Smooth muscle cell (in vitro differentiated cells): ENCODE measurements at regions not wholly inside any gene's neighbourhood (a gene's known extent, or its start where the extent isn't known, plus 50 kb on each side); places are given as distances from the start of the nearest gene placed in this dataset.

ENCODE experiments used
- DNase-seq: peaks from one replicate; lab custom pipeline; 2025; ENCODE audit not compliant: unreplicated experiment; lab: John Stamatoyannopoulos, UW
- H2AFZ ChIP-seq: fragments of 200-600 bp; sonication (generic); 2 replicates; pipeline ENCODE4 v1.6.0; 2016; ENCODE audit warnings: antibody characterized with exemption, low read depth, mild to moderate bottlenecking
- H3F3A ChIP-seq: fragments of 200-600 bp; sonication (generic); 2 replicates; pipeline ENCODE4 v1.6.0; 2017; ENCODE audit warnings: antibody characterized with exemption, low read depth
- H3K27ac ChIP-seq: fragments of 200-600 bp; sonication (generic); 2 replicates; pipeline ENCODE4 v1.5.1; 2016; ENCODE audit warnings: low read depth, mild to moderate bottlenecking
- H3K27me3 ChIP-seq: fragments of 200-600 bp; sonication (generic); 2 replicates; pipeline ENCODE4 v1.6.1; 2016; ENCODE audit warnings: low read depth, mild to moderate bottlenecking
- H3K36me3 ChIP-seq: fragments of 200-600 bp; sonication (generic); 2 replicates; pipeline ENCODE4 v1.5.1; 2016; ENCODE audit warnings: low read depth
- H3K4me1 ChIP-seq: fragments of 200-600 bp; sonication (generic); 2 replicates; pipeline ENCODE4 v1.5.1; 2016; ENCODE audit warnings: low read depth
- H3K4me2 ChIP-seq: fragments of 200-600 bp; sonication (generic); 2 replicates; pipeline ENCODE4 v1.6.0; 2016; ENCODE audit warnings: mild to moderate bottlenecking
- H3K4me3 ChIP-seq: fragments of 200-600 bp; sonication (generic); 2 replicates; pipeline ENCODE4 v1.5.1; 2016; ENCODE audit warnings: mild to moderate bottlenecking
- H3K79me2 ChIP-seq: fragments of 200-600 bp; sonication (generic); 2 replicates; pipeline ENCODE4 v1.6.0; 2016; ENCODE audit warnings: low read depth, mild to moderate bottlenecking
- H3K9ac ChIP-seq: fragments of 200-600 bp; sonication (generic); 2 replicates; pipeline ENCODE4 v1.6.0; 2016; ENCODE audit warnings: low read depth
- H3K9me3 ChIP-seq: fragments of 200-600 bp; sonication (generic); replicated peaks from 2 replicates; pipeline ENCODE4 v1.5.1; 2016; ENCODE audit warnings: low read depth
- H4K20me1 ChIP-seq: fragments of 200-600 bp; sonication (generic); 2 replicates; pipeline ENCODE4 v1.6.0; 2016; ENCODE audit warnings: low read depth
- CTCF ChIP-seq: fragments of 200-600 bp; sonication (generic); IDR thresholded peaks from 2 replicates; pipeline ENCODE4 v1.5.1; 2017; ENCODE audit warnings: borderline replicate concordance, mild to moderate bottlenecking, antibody characterized with exemption; ENCODE audit not compliant: insufficient read depth, poor library complexity, severe bottlenecking
- WGBS: methylation state at CpG from one replicate; pipeline ENCODE4 v1.1.7; 2016; ENCODE audit warnings: low lambda C conversion rate; 5-methylcytosine and 5-hydroxymethylcytosine counted together

GRCh38 chr13:26468265-26468801, 89.2 kb upstream of the WASF3 start:
- Histone ChIP-seq H3K9me3 (no peaks in the 10 kb centered on the region), H3K27ac (no peak overlapping the region), H3K4me1 (no peaks in the 10 kb centered on the region), H4K20me1 (no peaks in the 10 kb centered on the region), H3K36me3 (no peaks in the 10 kb centered on the region), H3K9ac (no peak overlapping the region), H2AFZ (no peak overlapping the region), H3K27me3 (no peaks in the 10 kb centered on the region), H3K4me3 (no peak overlapping the region), H3K79me2 (no peaks in the 10 kb centered on the region), H3K4me2 (no peak overlapping the region), H3F3A (no peaks in the 10 kb centered on the region)
- WGBS: 77% methylated on average over 6 of the region's 6 CpGs
- no peak for DNase-seq
- TF ChIP-seq CTCF: no peak

- no peaks in the 10 kb centered on the region for H3K36me3 ChIP-seq
- no peak for DNase-seq
- no peak overlapping the region for H3K4me3 ChIP-seq
- no peaks in the 10 kb centered on the region for H3K79me2 ChIP-seq
- H3K9ac ChIP-seq: no peak overlapping the region
- H3F3A ChIP-seq: no peaks in the 10 kb centered on the region
- no peaks in the 10 kb centered on the region for H4K20me1 ChIP-seq
- H3K4me1 ChIP-seq: no peaks in the 10 kb centered on the region
- TF ChIP-seq CTCF: no peak
- H2AFZ ChIP-seq: no peak overlapping the region
- H3K27ac ChIP-seq: no peak overlapping the region
- WGBS: 94% methylated on average over 4 of the region's 4 CpGs
- H3K27me3 ChIP-seq: no peaks in the 10 kb centered on the region
- H3K4me2 ChIP-seq: no peak overlapping the region
- H3K9me3 ChIP-seq: no peaks in the 10 kb centered on the region
Measured at GRCh38 chr13:26469602-26470001, 87.9 kb upstream of the WASF3 start.

- Histone ChIP-seq H3K79me2 (no peaks in the 10 kb centered on the region), H3K9ac (no peak overlapping the region), H3K4me3 (no peak overlapping the region), H3K4me1 (peaks cover 17% of the 10 kb centered on the region), H3K27ac (no peak overlapping the region), H4K20me1 (no peaks in the 10 kb centered on the region), H3K9me3 (no peaks in the 10 kb centered on the region), H3K36me3 (no peaks in the 10 kb centered on the region), H3F3A (peaks cover 4% of the 10 kb centered on the region), H2AFZ (no peak overlapping the region), H3K27me3 (no peaks in the 10 kb centered on the region), H3K4me2 (no peak overlapping the region)
- DNase-seq: no peak
- WGBS: 90% methylated on average over 8 of the region's 8 CpGs
- TF ChIP-seq CTCF: no peak
Measured at GRCh38 chr13:26471807-26472206, 85.7 kb upstream of the WASF3 start.

GRCh38 chr13:26473571-26474230, 83.8 kb upstream of the WASF3 start:
- no peak for DNase-seq
- H3K4me3 ChIP-seq: no peak overlapping the region
- no peak for TF ChIP-seq CTCF
- peaks cover 4% of the 10 kb centered on the region for H3F3A ChIP-seq
- H3K4me1 ChIP-seq: peaks cover 18% of the 10 kb centered on the region
- H3K9ac ChIP-seq: no peak overlapping the region
- no peak overlapping the region for H2AFZ ChIP-seq
- no peaks in the 10 kb centered on the region for H3K79me2 ChIP-seq
- H3K27me3 ChIP-seq: no peaks in the 10 kb centered on the region
- 84% methylated on average over 5 of the region's 5 CpGs for WGBS
- H3K9me3 ChIP-seq: no peaks in the 10 kb centered on the region
- H4K20me1 ChIP-seq: no peaks in the 10 kb centered on the region
- no peaks in the 10 kb centered on the region for H3K36me3 ChIP-seq
- no peak overlapping the region for H3K27ac ChIP-seq
- H3K4me2 ChIP-seq: no peak overlapping the region
